OCI-LY3 (cell line): ENCODE measurements at regions not wholly inside any gene's neighbourhood (a gene's known extent, or its start where the extent isn't known, plus 50 kb on each side); places are given as distances from the start of the nearest gene placed in this dataset.

Experiments used
- CTCF ChIP-seq: fragments of 200-600, 300-600 bp; sonication (generic); IDR thresholded peaks from 2 replicates; pipeline ENCODE4 v1.5.1; 2014; ENCODE audit warnings: antibody characterized with exemption, low read length, low read depth
- EZH2phosphoT487 ChIP-seq: fragments of 200-600 bp; shearing (Covaris generic); IDR thresholded peaks from 2 replicates; pipeline ENCODE4 v1.6.1; 2018; ENCODE audit warnings: antibody characterized with exemption, mixed run types, low read depth

- TF ChIP-seq CTCF = no peak
- TF ChIP-seq EZH2phosphoT487 = no peak
These were observed 1415.6 kb downstream of the LRFN5 start for GRCh38 chr14:43022094-43022800.
